Endothelial cell (in vitro differentiated cells): ENCODE measurements at regions not wholly inside any gene's neighbourhood (a gene's known extent, or its start where the extent isn't known, plus 50 kb on each side); places are given as distances from the start of the nearest gene placed in this dataset.

Source experiments
- DNase-seq: peaks from one replicate; pipeline ENCODE4 v3.0.0; 2021; ENCODE audit warnings: low spot score
- H3K27ac Mint-ChIP-seq: one replicate; pipeline ENCODE4 v1.8.0; 2021; ENCODE audit warnings: mixed read lengths, inconsistent platforms; ENCODE audit not compliant: unreplicated experiment
- H3K27me3 Mint-ChIP-seq: one replicate; pipeline ENCODE4 v1.8.0; 2021; ENCODE audit warnings: mild to moderate bottlenecking, moderate library complexity, mixed read lengths, inconsistent platforms; ENCODE audit not compliant: unreplicated experiment
- H3K36me3 Mint-ChIP-seq: one replicate; pipeline ENCODE4 v1.8.0; 2021; ENCODE audit warnings: mild to moderate bottlenecking, low read depth, mixed read lengths, inconsistent platforms; ENCODE audit not compliant: unreplicated experiment
- H3K4me1 Mint-ChIP-seq: one replicate; pipeline ENCODE4 v1.8.0; 2021; ENCODE audit warnings: mild to moderate bottlenecking, mixed read lengths, inconsistent platforms; ENCODE audit not compliant: unreplicated experiment
- H3K4me3 Mint-ChIP-seq: one replicate; pipeline ENCODE4 v1.8.0; 2021; ENCODE audit warnings: mild to moderate bottlenecking, mixed read lengths, inconsistent platforms; ENCODE audit not compliant: unreplicated experiment
- H3K9me3 Mint-ChIP-seq: one replicate; pipeline ENCODE4 v1.8.0; 2021; ENCODE audit warnings: mixed read lengths, inconsistent platforms; ENCODE audit not compliant: unreplicated experiment
- CTCF ChIP-seq: fragments of 200-600 bp; sonication (generic); IDR thresholded peaks from one replicate; pipeline ENCODE4 v1.5.0; 2021; ENCODE audit warnings: antibody characterized with exemption; ENCODE audit not compliant: unreplicated experiment

GRCh38 chr10:54903745-54904144 is 102.7 kb upstream of the PCDH15 start:
- H3K36me3 Mint-ChIP-seq: no peaks in the 10 kb centered on the region
- TF ChIP-seq CTCF: no peak
- no peaks in the 10 kb centered on the region for H3K9me3 Mint-ChIP-seq
- no peak overlapping the region for H3K4me3 Mint-ChIP-seq
- no peak overlapping the region for H3K27ac Mint-ChIP-seq
- no peaks in the 10 kb centered on the region for H3K4me1 Mint-ChIP-seq
- no peaks in the 10 kb centered on the region for H3K27me3 Mint-ChIP-seq
- no peak for DNase-seq

GRCh38 chr10:54900584-54900983 is 99.6 kb upstream of the PCDH15 start:
- Mint-ChIP-seq H3K4me1 (no peaks in the 10 kb centered on the region), H3K36me3 (no peaks in the 10 kb centered on the region), H3K9me3 (no peaks in the 10 kb centered on the region), H3K27ac (no peak overlapping the region), H3K4me3 (no peak overlapping the region), H3K27me3 (no peaks in the 10 kb centered on the region)
- no peak for TF ChIP-seq CTCF
- no peak for DNase-seq

GRCh38 chr10:54880996-54881395 is 80.0 kb upstream of the PCDH15 start:
- no peak for DNase-seq
- no peaks in the 10 kb centered on the region for H3K36me3 Mint-ChIP-seq
- TF ChIP-seq CTCF: no peak
- no peak overlapping the region for H3K4me3 Mint-ChIP-seq
- H3K27me3 Mint-ChIP-seq: no peaks in the 10 kb centered on the region
- H3K9me3 Mint-ChIP-seq: no peaks in the 10 kb centered on the region
- no peaks in the 10 kb centered on the region for H3K4me1 Mint-ChIP-seq
- no peak overlapping the region for H3K27ac Mint-ChIP-seq

- TF ChIP-seq CTCF: no peak
- Mint-ChIP-seq H3K27ac (no peak overlapping the region), H3K27me3 (no peaks in the 10 kb centered on the region), H3K4me1 (no peaks in the 10 kb centered on the region), H3K36me3 (no peaks in the 10 kb centered on the region), H3K4me3 (no peak overlapping the region), H3K9me3 (no peaks in the 10 kb centered on the region)
- DNase-seq: no peak
Measured at GRCh38 chr10:54869022-54869421, 68.0 kb upstream of the PCDH15 start.

- Mint-ChIP-seq H3K27me3 (no peaks in the 10 kb centered on the region), H3K4me1 (no peaks in the 10 kb centered on the region), H3K36me3 (no peaks in the 10 kb centered on the region), H3K9me3 (no peaks in the 10 kb centered on the region), H3K4me3 (no peak overlapping the region), H3K27ac (no peak overlapping the region)
- no peak for TF ChIP-seq CTCF
- no peak for DNase-seq
Measured at GRCh38 chr10:54866666-54867065, 65.6 kb upstream of the PCDH15 start.
